Neural cell (in vitro differentiated cells): ENCODE measurements at regions not wholly inside any gene's neighbourhood (a gene's known extent, or its start where the extent isn't known, plus 50 kb on each side); places are given as distances from the start of the nearest gene placed in this dataset.

ENCODE experiments used
- H2AFZ ChIP-seq: fragments of 200-600, 300-800 bp; sonication (generic), shearing (Covaris generic); 2 replicates; pipeline ENCODE4 v1.6.0; 2014; ENCODE audit warnings: low read depth, mild to moderate bottlenecking, antibody characterized with exemption, low read length, moderate library complexity
- H3F3A ChIP-seq: fragments of 200-600 bp; shearing (Covaris generic); 2 replicates; pipeline ENCODE4 v1.6.1; 2016; ENCODE audit warnings: mild to moderate bottlenecking, moderate library complexity, mixed read lengths, antibody characterized with exemption, low read length; ENCODE audit not compliant: insufficient read depth, poor library complexity, severe bottlenecking
- H3K27ac ChIP-seq: fragments of 200-600, 300-800 bp; sonication (generic), shearing (Covaris generic); 2 replicates; pipeline ENCODE4 v1.5.1; 2014; ENCODE audit warnings: mild to moderate bottlenecking, low read length, moderate library complexity
- H3K27me3 ChIP-seq: fragments of 300-800, 200-600 bp; sonication (generic), shearing (Covaris generic); 2 replicates; pipeline ENCODE4 v1.6.0; 2014; ENCODE audit warnings: mild to moderate bottlenecking, low read depth, low read length, moderate library complexity; ENCODE audit not compliant: insufficient read depth
- H3K36me3 ChIP-seq: fragments of 300-800, 200-600 bp; sonication (generic), shearing (Covaris generic); 2 replicates; pipeline ENCODE4 v1.5.1; 2014; ENCODE audit warnings: mild to moderate bottlenecking, antibody characterized with exemption, low read length, moderate library complexity; ENCODE audit not compliant: insufficient read depth
- H3K4me2 ChIP-seq: fragments of 300-800, 200-600 bp; sonication (generic), shearing (Covaris generic); 2 replicates; pipeline ENCODE4 v1.6.0; 2014; ENCODE audit warnings: mild to moderate bottlenecking, low read length
- H3K4me3 ChIP-seq: fragments of 300-800, 200-600 bp; sonication (generic), shearing (Covaris generic); 2 replicates; pipeline ENCODE4 v1.5.1; 2014; ENCODE audit warnings: mild to moderate bottlenecking, low read length, moderate library complexity
- H3K79me2 ChIP-seq: fragments of 200-600 bp; shearing (Covaris generic); replicated peaks from 2 replicates; pipeline ENCODE4 v1.6.0; 2014; ENCODE audit warnings: mild to moderate bottlenecking, low read length, moderate library complexity; ENCODE audit not compliant: insufficient read depth
- H3K9ac ChIP-seq: fragments of 300-800, 200-600 bp; sonication (generic), shearing (Covaris generic); 2 replicates; pipeline ENCODE4 v1.6.1; 2016; ENCODE audit warnings: mild to moderate bottlenecking, low read length, mixed read lengths
- H3K9me2 ChIP-seq: fragments of 200-600 bp; shearing (Covaris generic); 2 replicates; pipeline ENCODE4 v1.6.1; 2016; ENCODE audit warnings: mild to moderate bottlenecking, low read length, mixed read lengths; ENCODE audit not compliant: insufficient read depth
- H3K9me3 ChIP-seq: fragments of 200-600, 300-800 bp; sonication (generic), shearing (Covaris generic); 2 replicates; pipeline ENCODE4 v1.6.1; 2016; ENCODE audit warnings: mild to moderate bottlenecking, mixed run types, low read length, moderate library complexity, mixed read lengths
- H4K20me1 ChIP-seq: fragments of 200-600 bp; shearing (Covaris generic); 2 replicates; pipeline ENCODE4 v1.6.1; 2016; ENCODE audit warnings: mild to moderate bottlenecking, mixed run types; ENCODE audit not compliant: insufficient read depth
- CTCF ChIP-seq: fragments of 450-650 bp; IDR thresholded peaks from 2 replicates; pipeline ENCODE4 v1.5.1; 2014; ENCODE audit warnings: antibody characterized with exemption, mild to moderate bottlenecking, moderate library complexity; ENCODE audit not compliant: poor library complexity, severe bottlenecking
- EP300 ChIP-seq: fragments of 450-650 bp; conservative IDR thresholded peaks from 2 replicates; pipeline ENCODE4 v1.6.1; 2014; ENCODE audit warnings: antibody characterized with exemption, mild to moderate bottlenecking, moderate library complexity; ENCODE audit not compliant: poor library complexity, severe bottlenecking
- EZH2 ChIP-seq: fragments of 200-600, 300-800 bp; shearing (Covaris generic), sonication (generic); IDR thresholded peaks from 2 replicates; pipeline ENCODE4 v1.6.1; 2014; ENCODE audit warnings: antibody characterized with exemption, low read length, borderline replicate concordance, mild to moderate bottlenecking; ENCODE audit not compliant: insufficient read depth, poor library complexity, severe bottlenecking
- MXI1 ChIP-seq: fragments of 450-650 bp; conservative IDR thresholded peaks from 2 replicates; pipeline ENCODE4 v1.6.1; 2014; ENCODE audit warnings: antibody characterized with exemption, mild to moderate bottlenecking; ENCODE audit not compliant: poor library complexity, severe bottlenecking
- POLR2AphosphoS5 ChIP-seq: IDR thresholded peaks from 2 replicates; pipeline ENCODE4 v1.6.1; 2012
- RAD21 ChIP-seq: fragments of 450-650 bp; conservative IDR thresholded peaks from 2 replicates; pipeline ENCODE4 v1.6.1; 2014; ENCODE audit warnings: antibody characterized with exemption, mild to moderate bottlenecking, moderate library complexity
- REST ChIP-seq: IDR thresholded peaks from 2 replicates; pipeline ENCODE4 v1.6.1; 2012; ENCODE audit warnings: borderline replicate concordance
- SMC3 ChIP-seq: fragments of 450-650 bp; conservative IDR thresholded peaks from 2 replicates; pipeline ENCODE4 v1.6.1; 2014; ENCODE audit warnings: antibody characterized with exemption, mild to moderate bottlenecking, moderate library complexity; ENCODE audit not compliant: poor library complexity
- TAF1 ChIP-seq: IDR thresholded peaks from 2 replicates; pipeline ENCODE4 v1.6.1; 2012; ENCODE audit warnings: low read depth

GRCh38 chr4:27472364-27472763 lies 611.7 kb downstream of the STIM2 start:
- TF ChIP-seq EZH2, result no peak
- no peak for TF ChIP-seq TAF1
- no peak for TF ChIP-seq MXI1
- TF ChIP-seq EP300, result peak; percentile 93
- TF ChIP-seq CTCF, result no peak
- TF ChIP-seq RAD21, result no peak
- TF ChIP-seq POLR2AphosphoS5, result peak; percentile 78
- TF ChIP-seq REST, result peak; percentile 58
- TF ChIP-seq SMC3, result no peak
- no peaks in the 10 kb centered on the region for H3F3A ChIP-seq
- H3K4me2 ChIP-seq, result no peak overlapping the region
- H2AFZ ChIP-seq, result no peak overlapping the region
- no peaks in the 10 kb centered on the region for H3K9me3 ChIP-seq
- no peak overlapping the region for H3K27ac ChIP-seq
- no peaks in the 10 kb centered on the region for H3K79me2 ChIP-seq
- no peaks in the 10 kb centered on the region for H4K20me1 ChIP-seq
- no peak overlapping the region for H3K9ac ChIP-seq
- no peak overlapping the region for H3K4me3 ChIP-seq
- H3K27me3 ChIP-seq, result no peaks in the 10 kb centered on the region
- no peaks in the 10 kb centered on the region for H3K9me2 ChIP-seq
- no peaks in the 10 kb centered on the region for H3K36me3 ChIP-seq

GRCh38 chr4:27474691-27475090 lies 614.0 kb downstream of the STIM2 start:
- TF ChIP-seq CTCF (no peak), TAF1 (no peak), EP300 (no peak), SMC3 (no peak)
- Histone ChIP-seq H3K27ac (no peak overlapping the region), H3K9me2 (no peaks in the 10 kb centered on the region), H3K4me3 (no peak overlapping the region), H3K9me3 (no peaks in the 10 kb centered on the region), H4K20me1 (no peaks in the 10 kb centered on the region), H3K36me3 (no peaks in the 10 kb centered on the region), H3K4me2 (no peak overlapping the region), H3K27me3 (no peaks in the 10 kb centered on the region), H3K79me2 (no peaks in the 10 kb centered on the region), H3K9ac (no peak overlapping the region), H3F3A (no peaks in the 10 kb centered on the region), H2AFZ (no peak overlapping the region)
